ENCODE measurements at regions not wholly inside any gene's neighbourhood (a gene's known extent, or its start where the extent isn't known, plus 50 kb on each side); places are given as distances from the start of the nearest gene placed in this dataset.

GRCh38 chr3:139778682-139779233, 101.0 kb upstream of the NMNAT3 start:
- DNase-seq (ENCODE audit: low read depth): no peak

GRCh38 chr3:139774560-139775302, 97.0 kb upstream of the NMNAT3 start:
- peak; percentile 17 for DNase-seq (ENCODE audit: low read depth)

- no peak for DNase-seq (ENCODE audit: low read depth)
Observed at GRCh38 chr3:139772539-139773500, 95.0 kb upstream of the NMNAT3 start.

GRCh38 chr3:139771331-139771730, 93.6 kb upstream of the NMNAT3 start:
- no peak for DNase-seq (ENCODE audit: low read depth)

GRCh38 chr3:139770577-139770976, 92.8 kb upstream of the NMNAT3 start:
- DNase-seq (ENCODE audit: low read depth): no peak

- DNase-seq (ENCODE audit: low read depth): no peak
Observed at GRCh38 chr3:139769796-139770195, 92.0 kb upstream of the NMNAT3 start.

- DNase-seq (ENCODE audit: low read depth): no peak
Observed at GRCh38 chr3:139764936-139765335, 87.2 kb upstream of the NMNAT3 start.

GRCh38 chr3:139764069-139764905, 86.5 kb upstream of the NMNAT3 start:
- DNase-seq (ENCODE audit: low read depth): no peak

- DNase-seq (ENCODE audit: low read depth): no peak
Observed at GRCh38 chr3:139762302-139762701, 84.5 kb upstream of the NMNAT3 start.

- DNase-seq (ENCODE audit: low read depth): no peak
Observed at GRCh38 chr3:139759470-139759869, 81.7 kb upstream of the NMNAT3 start.

- no peak for DNase-seq (ENCODE audit: low read depth)
Observed at GRCh38 chr3:139758654-139759291, 81.0 kb upstream of the NMNAT3 start.

- no peak for DNase-seq (ENCODE audit: low read depth)
Observed at GRCh38 chr3:139757448-139758030, 79.8 kb upstream of the NMNAT3 start.

GRCh38 chr3:139756529-139757103, 78.8 kb upstream of the NMNAT3 start:
- DNase-seq (ENCODE audit: low read depth): no peak

- DNase-seq (ENCODE audit: low read depth): no peak
Observed at GRCh38 chr3:139755551-139755950, 77.8 kb upstream of the NMNAT3 start.

- DNase-seq (ENCODE audit: low read depth): no peak
Observed at GRCh38 chr3:139751789-139752188, 74.0 kb upstream of the NMNAT3 start.

- no peak for DNase-seq (ENCODE audit: low read depth)
Observed at GRCh38 chr3:139746481-139746880, 68.7 kb upstream of the NMNAT3 start.

- no peak for DNase-seq (ENCODE audit: low read depth)
Observed at GRCh38 chr3:139745831-139746230, 68.1 kb upstream of the NMNAT3 start.

GRCh38 chr3:139738697-139739096, 60.9 kb upstream of the NMNAT3 start:
- no peak for DNase-seq (ENCODE audit: low read depth)

- no peak for DNase-seq (ENCODE audit: low read depth)
Observed at GRCh38 chr3:139737682-139738361, 60.0 kb upstream of the NMNAT3 start.

GRCh38 chr3:139735191-139735590, 57.4 kb upstream of the NMNAT3 start:
- DNase-seq (ENCODE audit: low read depth): no peak
